ENCODE measurements at regions not wholly inside any gene's neighbourhood (a gene's known extent, or its start where the extent isn't known, plus 50 kb on each side); places are given as distances from the start of the nearest gene placed in this dataset.
"Not testable (repeated sequence)": the region's sequence is repeated elsewhere in the genome, so short reads cannot be mapped to it uniquely, and the experiment has no call there.

GRCh38 chr5:89164703-89165102 lies 281.7 kb upstream of the MEF2C start:
- DNase-seq, result not testable (repeated sequence)

DNA sequence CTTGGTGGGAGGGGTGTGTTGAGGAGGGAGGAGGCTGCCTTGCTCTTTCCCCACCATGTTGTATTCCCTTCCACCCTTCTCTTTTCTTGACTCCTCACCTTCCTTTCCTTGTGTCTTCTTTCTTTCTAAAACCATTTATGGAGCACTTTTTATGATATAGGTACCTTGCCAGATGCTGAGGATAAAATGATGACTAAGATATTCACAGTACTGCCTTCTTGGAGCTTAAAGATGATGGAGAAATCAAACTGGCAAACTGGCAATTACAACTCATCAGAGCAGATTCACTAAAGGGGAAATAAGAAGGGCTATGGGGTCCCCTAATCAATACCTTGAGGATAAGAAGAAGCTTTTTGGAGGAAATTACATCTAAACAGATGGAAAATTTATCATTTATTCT lies 273.2 kb upstream of the MEF2C start:
- DNase-seq, result no peak

GRCh38 chr5:89147031-89147430 lies 264.0 kb upstream of the MEF2C start:
- DNase-seq, result no peak

- no peak for DNase-seq
Observed at GRCh38 chr5:89137148-89137547, 254.2 kb upstream of the MEF2C start.

DNA sequence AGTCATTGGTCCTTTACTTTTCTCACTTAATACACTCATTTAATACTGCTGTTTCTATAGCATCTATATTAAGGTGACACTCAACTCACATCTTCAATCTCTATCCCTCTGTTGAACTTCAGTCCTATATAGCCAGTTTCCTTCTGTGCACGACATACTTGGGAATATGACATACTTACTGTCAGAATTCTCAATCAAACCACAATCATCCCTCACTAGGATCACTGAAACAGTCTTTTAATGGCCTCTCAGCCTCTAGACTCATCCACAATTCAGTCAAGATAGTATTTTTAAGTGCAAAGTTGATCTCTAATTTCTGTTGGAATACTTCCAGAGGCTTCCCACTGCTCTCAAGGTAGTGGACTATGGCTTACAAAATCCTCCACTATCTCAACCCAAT lies 251.0 kb upstream of the MEF2C start:
- DNase-seq, result no peak

- no peak for DNase-seq
Observed at GRCh38 chr5:89133129-89133528, 250.1 kb upstream of the MEF2C start.

DNA sequence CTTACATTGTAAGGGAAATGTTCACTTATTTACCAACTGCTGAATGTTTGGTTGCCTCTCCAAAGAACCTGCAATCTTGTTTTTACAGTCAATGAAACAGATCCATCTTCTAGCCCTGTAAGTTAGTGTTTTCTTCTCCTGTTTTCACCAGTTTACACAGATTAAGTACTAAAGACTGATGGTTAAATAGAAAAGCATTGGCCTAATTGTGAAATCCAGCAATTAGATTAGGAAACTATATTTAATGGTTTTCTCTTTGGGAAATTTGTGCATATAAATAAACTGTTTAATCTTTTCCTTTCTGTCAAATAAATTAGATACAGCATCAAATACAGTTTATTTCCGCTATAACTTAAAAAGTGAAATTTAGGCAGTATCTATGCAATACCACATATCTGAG lies 247.9 kb upstream of the MEF2C start:
- DNase-seq, result no peak

DNA sequence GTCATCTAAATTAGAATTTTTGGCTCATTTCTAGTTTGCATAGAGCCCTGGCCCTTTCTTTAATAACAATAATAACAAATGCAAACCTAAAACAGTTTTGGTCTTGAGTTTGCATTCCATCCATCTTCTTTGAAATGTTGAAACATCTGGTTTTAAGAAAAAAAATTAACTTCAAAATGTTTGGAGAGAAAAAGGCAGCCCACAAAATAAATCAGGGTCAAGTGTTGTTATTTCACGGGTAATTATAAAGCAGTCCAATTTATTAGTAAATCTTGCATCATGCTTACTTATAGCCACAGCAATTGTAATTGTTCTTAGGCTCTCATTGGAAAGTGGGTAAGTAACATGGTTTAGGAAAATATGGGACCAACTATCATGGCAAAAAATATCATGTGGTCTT lies 247.0 kb upstream of the MEF2C start:
- DNase-seq, result no peak

GRCh38 chr5:89128906-89129625 lies 246.1 kb upstream of the MEF2C start:
- DNase-seq, result no peak

DNA sequence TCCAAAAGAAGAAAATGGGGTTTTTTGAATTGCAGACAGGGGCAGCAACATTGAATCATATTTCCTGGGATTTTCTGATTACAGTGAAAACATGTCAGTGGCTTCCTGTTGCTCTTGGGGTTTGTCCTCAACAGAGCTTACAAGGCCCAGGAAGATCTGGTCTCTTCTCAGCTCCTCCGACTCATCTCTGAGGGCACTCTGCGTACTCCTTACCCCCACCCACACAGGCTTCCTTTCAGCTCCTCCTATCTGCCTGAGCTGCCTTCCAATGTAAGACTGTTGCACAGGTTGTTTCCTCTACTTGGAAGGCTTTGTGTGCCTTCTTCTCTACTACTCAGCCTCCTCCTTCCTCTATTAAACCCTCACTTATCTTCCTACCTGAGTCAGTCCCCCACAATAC lies 245.1 kb upstream of the MEF2C start:
- no peak for DNase-seq

- no peak for DNase-seq
Observed at GRCh38 chr5:89127191-89127590, 244.2 kb upstream of the MEF2C start.

DNA sequence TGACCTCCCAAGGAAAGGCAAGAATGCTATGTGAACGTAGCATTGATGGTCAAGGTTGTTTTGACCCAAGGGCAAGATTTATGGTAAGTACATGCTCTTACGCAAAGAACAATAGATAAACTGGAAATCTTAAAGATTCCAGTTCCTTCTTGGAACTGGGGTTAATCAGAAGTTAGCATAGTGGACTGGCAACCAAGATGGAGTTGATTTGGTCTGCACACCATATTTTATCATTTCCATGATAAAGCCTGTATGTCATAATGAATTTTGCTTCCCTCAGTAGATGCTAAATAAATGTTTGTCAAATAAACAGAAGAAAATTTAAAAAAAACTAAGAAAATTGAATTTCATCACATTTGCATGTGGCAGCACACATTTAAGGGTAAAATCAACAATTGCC lies 242.4 kb upstream of the MEF2C start:
- DNase-seq, result no peak

DNA sequence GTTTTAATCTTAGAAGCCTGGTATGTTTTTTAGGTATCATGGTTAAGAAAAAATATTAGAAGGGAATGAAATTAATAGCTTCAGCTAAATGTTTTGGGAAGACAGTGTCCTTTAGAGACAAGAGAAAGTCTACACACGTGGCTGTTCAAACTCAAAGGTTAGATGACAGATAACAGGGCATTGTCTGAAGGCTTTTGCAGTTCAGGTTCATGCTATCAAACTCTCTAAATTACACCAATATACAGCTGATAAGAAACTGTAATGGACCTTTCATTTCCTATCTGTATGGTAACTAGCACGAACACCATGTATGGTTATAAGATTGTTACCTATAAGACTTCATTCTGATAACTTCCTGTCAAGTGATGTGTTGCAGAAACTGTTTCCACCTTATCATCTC lies 240.6 kb upstream of the MEF2C start:
- no peak for DNase-seq

DNA sequence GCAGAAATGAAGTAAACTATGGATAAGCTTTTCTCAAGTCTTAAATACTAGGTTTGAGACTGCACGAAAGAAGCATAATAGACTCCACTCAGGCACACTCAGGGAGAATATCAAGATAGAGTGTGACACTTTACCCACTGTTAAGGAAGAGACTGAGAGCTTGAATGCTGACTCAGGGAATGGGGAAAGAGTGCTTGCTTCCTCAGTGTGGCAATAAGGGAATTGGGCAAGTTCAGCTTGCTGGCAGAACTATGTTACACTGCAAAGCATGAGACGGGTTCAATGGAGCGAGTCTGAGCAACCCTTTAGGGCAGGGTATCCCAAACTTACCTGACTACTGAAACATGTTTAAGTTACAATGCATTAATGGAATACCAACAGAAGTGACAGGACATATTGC lies 237.7 kb upstream of the MEF2C start:
- DNase-seq, result no peak

- no peak for DNase-seq
Observed at GRCh38 chr5:89117124-89117644, 234.2 kb upstream of the MEF2C start.

DNA sequence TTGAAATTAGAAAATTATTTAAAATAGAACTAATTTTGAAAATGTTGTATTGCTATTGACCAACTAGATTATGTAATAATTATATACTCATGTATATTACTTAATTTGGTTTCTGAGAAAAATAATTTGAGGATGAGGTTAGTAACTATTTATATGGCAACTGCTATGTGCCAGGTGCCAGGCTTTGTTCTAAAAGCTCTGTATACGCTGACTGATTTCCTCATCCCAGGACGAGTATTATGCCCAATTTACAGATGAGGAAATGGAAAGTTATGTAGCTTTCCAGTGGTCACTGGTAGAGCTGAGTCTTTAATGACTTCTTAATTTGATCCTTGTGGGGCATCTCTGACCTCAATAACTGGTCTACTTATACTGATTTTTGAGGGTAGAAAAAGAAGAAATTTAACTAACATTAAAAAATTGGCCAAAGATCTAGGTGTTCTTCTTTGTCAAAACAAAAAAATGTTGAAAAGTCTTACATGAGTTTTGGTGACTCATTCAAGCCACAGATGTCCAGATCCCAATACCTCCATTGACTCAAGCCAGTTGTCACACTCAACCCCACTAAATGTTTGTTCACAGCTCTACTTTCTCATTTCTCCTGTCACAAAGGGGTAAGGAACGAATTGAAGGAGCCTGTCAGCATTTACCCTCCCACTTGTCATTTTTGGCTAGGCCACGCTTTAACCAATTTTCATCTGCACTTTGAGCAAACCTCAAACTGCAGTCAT lies 228.1 kb upstream of the MEF2C start:
- no peak for DNase-seq

- no peak for DNase-seq
Observed at GRCh38 chr5:89106480-89106879, 223.5 kb upstream of the MEF2C start.

DNA sequence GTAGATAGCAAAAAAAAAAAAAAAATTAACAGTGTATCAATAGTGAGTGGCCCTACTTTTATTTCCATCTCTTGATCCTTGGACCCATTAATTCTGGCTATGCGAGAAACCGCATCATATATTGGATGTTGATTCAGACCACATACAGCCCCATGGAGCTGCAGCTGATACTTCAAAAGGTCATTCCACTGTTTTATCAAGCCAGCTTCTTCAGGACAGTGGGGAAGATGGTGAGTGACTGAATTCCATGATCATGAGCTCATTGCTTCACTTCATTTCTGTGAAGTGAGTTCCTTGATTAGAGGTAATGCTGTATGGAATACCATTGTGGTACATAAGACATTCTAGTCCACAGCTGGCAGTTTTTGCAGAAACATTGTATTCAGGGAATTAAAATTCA lies 222.9 kb upstream of the MEF2C start:
- no peak for DNase-seq

DNA sequence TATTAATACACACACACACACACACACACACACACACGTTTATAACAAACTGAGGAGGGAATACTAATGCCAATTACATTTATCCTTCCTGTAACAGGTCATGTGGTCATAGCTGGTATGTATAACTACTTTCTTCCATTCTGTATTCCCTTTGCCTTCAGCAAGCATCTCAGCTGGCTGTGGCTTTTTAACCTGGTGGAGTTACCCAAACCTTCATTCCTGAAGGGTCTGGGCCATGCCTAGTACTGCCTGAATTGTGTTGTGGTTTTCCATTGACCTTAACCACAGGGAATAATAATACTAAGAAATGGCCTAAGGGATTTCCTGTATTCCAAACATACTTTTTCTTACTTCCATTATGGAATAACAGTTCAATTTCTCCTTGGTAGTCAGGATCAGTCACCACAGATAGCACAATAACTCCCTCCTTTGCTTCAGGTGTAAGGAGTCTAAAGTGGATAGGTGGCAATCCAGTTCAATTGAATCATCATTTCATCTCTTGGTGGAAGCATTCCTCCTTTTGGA lies 222.2 kb upstream of the MEF2C start:
- no peak for DNase-seq

GRCh38 chr5:89098199-89098756 lies 215.3 kb upstream of the MEF2C start:
- no peak for DNase-seq

DNA sequence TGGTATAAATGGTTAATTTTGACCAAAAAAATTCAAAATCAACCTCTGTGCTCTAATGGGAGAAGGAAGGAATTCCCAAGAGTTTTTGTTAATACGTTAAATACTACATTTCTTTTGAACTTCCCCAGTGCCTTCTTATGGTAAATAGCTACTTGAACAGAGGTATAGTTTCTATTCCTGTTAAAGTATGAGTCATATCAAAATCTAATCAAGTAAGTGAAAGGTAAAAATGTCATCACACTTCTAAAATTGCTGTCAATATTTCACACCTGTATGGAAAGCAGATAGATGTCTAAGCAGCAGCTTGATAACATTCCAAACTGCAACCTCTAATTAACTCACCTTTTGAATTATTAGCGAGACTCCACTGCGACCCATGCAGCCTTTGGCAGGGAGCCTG lies 214.1 kb upstream of the MEF2C start:
- DNase-seq, result no peak

DNA sequence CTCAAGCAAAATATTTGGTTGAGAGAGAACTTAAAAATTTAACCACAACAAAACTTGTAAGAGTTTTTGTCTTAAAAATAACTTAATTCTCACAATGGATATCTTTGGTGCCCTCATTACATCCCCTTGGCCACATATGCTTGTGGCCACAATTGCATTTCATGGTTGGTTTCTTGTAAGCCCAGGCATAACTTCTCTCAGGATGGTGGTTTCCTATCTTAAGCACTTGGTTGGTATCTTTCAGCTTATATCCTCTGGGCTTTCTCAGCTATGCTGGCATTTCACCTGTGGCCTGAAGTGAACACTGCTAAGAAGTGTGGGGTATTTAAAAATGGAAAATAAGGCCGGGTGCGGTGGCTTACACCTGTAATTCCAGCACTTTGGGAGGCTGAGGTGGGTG lies 212.4 kb upstream of the MEF2C start:
- no peak for DNase-seq

DNA sequence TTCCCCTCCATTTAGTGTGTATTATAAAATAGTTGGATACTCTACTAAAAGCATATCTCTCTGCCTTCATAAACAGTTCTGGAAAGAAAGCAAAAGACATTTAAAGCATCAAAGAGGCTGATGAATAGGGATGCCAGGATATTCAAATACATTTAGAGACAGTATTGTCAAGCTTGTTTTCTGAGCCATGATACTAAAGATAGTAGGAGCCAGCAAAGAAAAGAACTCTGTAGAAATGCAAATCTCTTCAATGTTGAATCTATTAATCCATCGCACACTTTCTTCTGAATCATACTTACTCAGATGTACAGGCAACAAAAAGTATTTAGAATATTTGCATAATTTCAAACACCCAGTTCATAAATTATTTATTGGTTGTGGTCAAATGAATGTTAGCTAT lies 207.1 kb upstream of the MEF2C start:
- DNase-seq, result no peak
